GM15510 (cell line): ENCODE measurements at regions not wholly inside any gene's neighbourhood (a gene's known extent, or its start where the extent isn't known, plus 50 kb on each side); places are given as distances from the start of the nearest gene placed in this dataset.

Experiments
- POLR2A ChIP-seq: IDR thresholded peaks from 3 replicates; pipeline ENCODE4 v1.6.1; 2011; ENCODE audit warnings: borderline replicate concordance; ENCODE audit not compliant: insufficient read length; ENCODE audit errors: extremely low read depth

- no peak for TF ChIP-seq POLR2A
Measured at GRCh38 chr2:8522687-8523086, 159.2 kb upstream of the ID2 start.

GRCh38 chr2:8524388-8524787, 157.5 kb upstream of the ID2 start:
- TF ChIP-seq POLR2A, result no peak

GRCh38 chr2:8524823-8525222, 157.0 kb upstream of the ID2 start:
- TF ChIP-seq POLR2A, result no peak

- no peak for TF ChIP-seq POLR2A
Measured at GRCh38 chr2:8525236-8525581, 156.6 kb upstream of the ID2 start.

GRCh38 chr2:8525582-8526402, 156.1 kb upstream of the ID2 start:
- TF ChIP-seq POLR2A, result no peak

GRCh38 chr2:8526403-8526696, 155.5 kb upstream of the ID2 start:
- TF ChIP-seq POLR2A, result no peak

- TF ChIP-seq POLR2A, result no peak
Measured at GRCh38 chr2:8527031-8527430, 154.8 kb upstream of the ID2 start.

GRCh38 chr2:8527676-8528075, 154.2 kb upstream of the ID2 start:
- TF ChIP-seq POLR2A, result no peak

- no peak for TF ChIP-seq POLR2A
Measured at GRCh38 chr2:8528863-8529262, 153.0 kb upstream of the ID2 start.

GRCh38 chr2:8529706-8530277, 152.1 kb upstream of the ID2 start:
- TF ChIP-seq POLR2A, result no peak

- no peak for TF ChIP-seq POLR2A
Measured at GRCh38 chr2:8531481-8531880, 150.4 kb upstream of the ID2 start.

GRCh38 chr2:8532438-8532837, 149.4 kb upstream of the ID2 start:
- TF ChIP-seq POLR2A, result no peak

- no peak for TF ChIP-seq POLR2A
Measured at GRCh38 chr2:8533923-8534322, 147.9 kb upstream of the ID2 start.

- TF ChIP-seq POLR2A, result no peak
Measured at GRCh38 chr2:8534386-8534728, 147.5 kb upstream of the ID2 start.

GRCh38 chr2:8534729-8535468, 147.0 kb upstream of the ID2 start:
- no peak for TF ChIP-seq POLR2A

GRCh38 chr2:8535469-8535795, 146.4 kb upstream of the ID2 start:
- TF ChIP-seq POLR2A, result no peak
